Activated CD8-positive, alpha-beta memory T cell treated with anti-CD3 and anti-CD28 coated beads for 24 hours (primary cell): ENCODE measurements at regions not wholly inside any gene's neighbourhood (a gene's known extent, or its start where the extent isn't known, plus 50 kb on each side); places are given as distances from the start of the nearest gene placed in this dataset.
A peak's percentile ranks its signal among the peaks of the same experiment; 100 is the strongest.
"Not testable (repeated sequence)": the region's sequence is repeated elsewhere in the genome, so short reads cannot be mapped to it uniquely, and the experiment has no call there.

Experiments
- DNase-seq: peaks from one replicate; pipeline ENCODE4 v3.0.0-alpha.2; 2020

DNA sequence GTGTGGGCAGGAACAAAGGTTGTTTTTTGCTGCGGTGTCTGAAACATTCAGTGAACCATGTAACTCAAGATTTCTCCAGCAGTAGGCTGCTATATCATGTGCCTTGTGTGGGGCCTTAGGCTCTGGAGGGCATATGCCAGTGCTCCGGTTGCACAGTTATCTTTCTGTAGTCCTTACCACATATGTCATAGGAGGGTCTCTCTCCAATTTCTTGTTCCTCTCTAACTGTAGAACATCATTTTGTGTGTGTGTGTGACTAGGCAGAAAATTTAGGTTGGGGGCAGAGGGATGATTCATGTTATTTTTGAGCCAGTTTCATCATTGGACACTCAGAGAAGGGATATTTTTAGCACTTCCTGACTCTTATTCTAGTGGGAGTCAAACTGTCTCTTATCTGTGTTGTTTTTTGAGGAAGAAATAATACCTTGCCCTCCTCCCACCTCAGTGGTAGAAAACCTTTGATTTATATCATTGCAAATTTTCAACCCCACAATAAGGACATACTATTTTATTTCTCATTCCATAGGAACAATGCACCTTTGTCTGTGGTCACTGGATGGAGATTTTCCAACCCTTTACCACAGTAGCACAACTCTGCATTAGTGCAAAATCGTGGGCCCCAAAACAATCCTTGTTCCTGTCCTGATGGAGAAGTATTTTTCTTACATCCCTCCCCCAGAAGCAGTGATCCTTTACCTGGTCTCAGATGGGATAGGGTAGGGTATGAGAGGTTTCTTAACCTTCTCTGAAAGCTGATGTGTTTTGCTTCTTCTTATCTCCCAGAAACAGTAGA, 113.9 kb downstream of the CCDC74A start:
- DNase-seq = no peak

DNA sequence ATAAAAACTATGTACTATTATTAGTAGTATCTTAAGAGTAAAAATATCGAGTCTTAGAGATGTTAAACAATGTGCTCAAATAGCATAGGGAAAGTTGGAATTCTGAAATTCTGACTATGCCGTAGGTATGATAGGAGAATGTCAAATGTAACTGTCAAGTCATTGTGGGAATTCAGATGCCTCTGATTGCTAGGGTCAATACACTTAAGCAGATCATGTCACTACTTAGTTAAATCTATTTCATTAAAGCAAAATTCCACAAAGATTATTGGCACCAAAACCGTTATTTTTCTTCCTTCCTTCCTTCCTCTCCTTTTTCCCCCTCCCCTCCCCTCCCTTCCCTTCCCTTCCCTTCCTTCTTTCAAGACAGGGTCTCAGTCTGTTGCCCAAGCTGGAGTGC, 115.5 kb downstream of the CCDC74A start:
- not testable (repeated sequence) for DNase-seq

DNA sequence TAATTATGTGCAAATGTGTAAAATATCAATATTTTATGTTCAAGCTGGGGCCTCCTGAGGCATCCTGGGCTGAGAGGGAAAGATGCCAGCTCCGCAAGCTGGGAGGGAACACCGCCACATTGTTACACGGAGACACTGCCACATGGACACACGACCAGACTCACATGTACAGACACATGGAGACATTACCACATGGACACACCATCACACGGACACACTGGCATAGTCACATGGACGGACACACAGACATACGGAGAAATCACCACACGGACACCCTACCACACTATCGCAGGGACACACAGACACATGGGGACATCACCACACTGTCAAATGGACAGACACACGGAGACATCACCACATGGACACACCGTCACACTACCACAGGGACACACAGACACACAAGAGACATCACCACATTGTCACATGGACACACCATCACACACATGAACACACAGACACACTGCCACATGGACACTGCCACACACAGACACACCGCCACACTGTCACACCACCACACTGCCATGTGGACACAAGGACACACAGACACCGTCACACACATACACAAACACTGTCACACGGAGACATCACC, 117.6 kb downstream of the CCDC74A start:
- no peak for DNase-seq

DNA sequence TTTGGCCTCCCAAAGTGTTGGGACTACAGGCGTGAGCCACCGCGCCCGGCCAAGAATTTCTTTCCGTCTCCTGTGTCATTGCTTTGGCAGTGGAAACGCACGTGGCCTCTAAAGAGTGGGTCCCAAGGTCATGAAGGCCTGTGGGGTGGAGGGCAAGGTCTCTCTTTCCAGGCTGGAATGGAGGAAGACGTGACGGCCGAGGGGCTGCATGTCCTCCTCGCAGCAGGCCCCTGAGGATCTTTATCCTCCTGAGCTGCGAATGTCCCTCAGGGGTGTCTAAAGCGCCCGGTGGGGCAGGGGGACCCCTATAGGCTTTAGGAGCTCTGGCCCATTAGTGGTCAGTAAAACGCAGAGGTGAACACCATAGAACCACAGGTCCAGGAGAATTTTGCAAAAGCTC, 118.5 kb downstream of the CCDC74A start:
- DNase-seq = not testable (repeated sequence)

DNA sequence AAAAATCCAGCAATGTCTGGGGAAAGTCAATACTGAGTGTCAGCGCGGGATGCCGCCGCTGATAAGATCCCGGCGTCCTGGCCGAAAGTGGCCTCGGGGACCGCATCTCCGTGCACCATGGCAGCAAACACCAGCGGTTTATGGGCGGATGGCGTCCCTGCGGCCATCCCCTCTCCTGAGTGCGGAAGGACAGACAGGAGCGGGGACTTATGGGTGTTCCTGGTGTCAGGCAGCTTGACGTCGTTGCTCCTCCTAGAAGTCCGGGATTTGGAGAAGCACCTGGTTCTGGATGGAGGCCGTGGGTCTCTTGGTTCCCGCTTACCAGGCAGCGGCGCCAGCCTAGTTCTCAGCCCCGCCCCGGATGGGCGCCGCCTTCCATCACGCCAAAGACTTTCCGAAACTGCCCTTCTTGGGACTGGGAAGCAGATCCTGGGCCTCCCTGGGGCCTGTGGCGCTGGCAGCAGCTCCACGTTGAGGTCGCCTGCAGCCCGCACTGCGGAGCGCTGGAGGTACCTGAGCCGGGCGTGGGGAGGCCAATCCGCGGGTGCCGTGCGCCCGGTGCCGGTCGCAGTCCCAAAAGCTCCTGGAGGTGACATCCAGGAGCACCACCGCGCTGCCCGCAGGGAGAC, 119.1 kb downstream of the CCDC74A start:
- no peak for DNase-seq

DNA sequence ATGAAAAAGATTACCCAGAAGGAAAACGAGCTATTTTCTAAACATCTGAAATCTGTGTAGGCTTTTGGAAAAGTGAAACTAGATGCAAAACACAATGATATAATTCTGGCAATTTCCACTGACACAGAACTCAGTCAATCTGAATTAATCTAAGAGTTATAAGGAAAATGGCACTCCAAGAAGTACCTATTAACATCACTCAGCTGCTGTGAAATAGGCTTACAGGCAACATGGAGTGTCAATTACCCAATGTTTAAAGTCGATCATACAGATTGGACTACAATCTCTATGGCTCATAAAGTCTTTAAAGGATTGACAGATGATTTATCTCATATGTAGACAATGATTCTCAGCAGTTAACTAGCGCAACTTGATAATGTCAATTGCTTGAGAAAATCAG, 120.9 kb downstream of the CCDC74A start:
- DNase-seq = not testable (repeated sequence)

DNA sequence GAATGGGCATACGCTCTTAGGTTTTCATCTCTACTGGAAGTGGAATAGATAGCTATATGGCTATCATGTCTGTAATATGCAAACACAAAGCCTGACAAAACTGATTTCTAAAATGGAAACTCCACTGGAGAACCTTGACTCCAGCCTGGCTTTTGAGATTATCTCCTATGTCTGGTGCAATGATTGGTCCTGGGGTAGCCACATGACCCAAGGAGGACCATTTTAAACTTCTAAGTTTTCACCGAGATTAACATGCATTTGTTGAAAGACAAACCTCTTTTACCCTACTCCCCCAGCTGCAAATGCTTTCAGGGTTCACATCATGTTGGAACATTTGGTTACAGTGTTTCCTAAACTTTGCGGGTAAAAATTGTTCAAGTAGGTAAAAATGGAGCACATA, 124.6 kb downstream of the CCDC74A start:
- not testable (repeated sequence) for DNase-seq

DNA sequence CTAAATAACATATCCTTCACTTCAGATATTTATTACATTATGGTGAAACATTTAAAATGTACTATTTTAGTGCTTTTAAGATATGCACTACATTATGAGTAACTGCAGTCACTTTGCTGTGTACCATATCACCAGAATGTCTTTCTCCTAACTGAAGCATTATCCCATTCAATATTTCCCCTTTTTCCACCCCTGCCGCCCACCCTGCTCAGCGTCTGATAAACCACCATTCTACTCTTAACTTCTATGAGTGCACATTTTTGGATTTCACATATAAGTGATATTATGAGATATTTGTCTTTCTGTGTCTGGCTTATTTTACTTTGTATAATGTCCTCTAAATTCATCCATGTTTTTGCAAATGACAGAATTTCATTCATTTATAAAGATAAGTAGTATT, 126.4 kb downstream of the CCDC74A start:
- DNase-seq = not testable (repeated sequence)

DNA sequence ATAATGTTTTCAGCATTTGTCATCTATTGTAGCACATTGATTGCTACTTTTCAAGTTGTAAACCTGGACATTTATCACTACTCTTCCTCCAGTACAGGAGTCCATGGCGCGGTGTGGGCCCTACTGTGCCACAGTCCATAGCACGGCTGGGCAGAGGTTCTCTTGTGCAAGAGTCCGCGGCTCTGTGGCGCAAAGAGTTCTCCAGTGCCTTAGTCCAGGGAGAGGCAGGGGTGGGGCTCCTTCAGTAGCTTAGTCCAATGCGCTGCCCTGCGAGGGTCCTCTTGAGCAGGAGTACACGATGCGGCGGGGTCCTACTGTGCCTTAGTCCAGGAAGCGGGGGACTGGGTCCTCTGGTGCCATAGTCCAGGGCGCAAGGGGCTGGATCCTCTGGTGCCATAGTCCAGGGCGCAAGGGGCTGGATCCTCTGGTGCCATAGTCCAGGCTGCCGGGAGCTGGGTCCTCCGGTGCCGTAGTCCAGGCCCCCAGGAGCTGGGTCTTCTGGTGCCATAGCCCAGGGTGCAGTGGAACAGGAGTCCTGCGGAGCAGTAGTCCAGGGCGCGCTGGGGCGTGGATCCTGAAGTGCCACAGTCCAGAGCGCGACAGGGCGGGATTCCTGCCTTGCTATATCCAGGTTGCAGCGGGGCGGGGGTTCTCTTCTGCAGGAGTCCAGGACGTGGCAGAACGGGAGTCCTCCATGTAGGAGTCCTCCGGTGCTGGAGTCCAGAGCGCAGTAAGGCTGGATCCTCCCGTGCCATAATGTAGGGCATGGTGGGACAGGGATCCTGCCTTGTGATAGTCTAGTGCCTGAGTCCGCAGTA, 129.3 kb downstream of the CCDC74A start:
- DNase-seq = no peak

DNA sequence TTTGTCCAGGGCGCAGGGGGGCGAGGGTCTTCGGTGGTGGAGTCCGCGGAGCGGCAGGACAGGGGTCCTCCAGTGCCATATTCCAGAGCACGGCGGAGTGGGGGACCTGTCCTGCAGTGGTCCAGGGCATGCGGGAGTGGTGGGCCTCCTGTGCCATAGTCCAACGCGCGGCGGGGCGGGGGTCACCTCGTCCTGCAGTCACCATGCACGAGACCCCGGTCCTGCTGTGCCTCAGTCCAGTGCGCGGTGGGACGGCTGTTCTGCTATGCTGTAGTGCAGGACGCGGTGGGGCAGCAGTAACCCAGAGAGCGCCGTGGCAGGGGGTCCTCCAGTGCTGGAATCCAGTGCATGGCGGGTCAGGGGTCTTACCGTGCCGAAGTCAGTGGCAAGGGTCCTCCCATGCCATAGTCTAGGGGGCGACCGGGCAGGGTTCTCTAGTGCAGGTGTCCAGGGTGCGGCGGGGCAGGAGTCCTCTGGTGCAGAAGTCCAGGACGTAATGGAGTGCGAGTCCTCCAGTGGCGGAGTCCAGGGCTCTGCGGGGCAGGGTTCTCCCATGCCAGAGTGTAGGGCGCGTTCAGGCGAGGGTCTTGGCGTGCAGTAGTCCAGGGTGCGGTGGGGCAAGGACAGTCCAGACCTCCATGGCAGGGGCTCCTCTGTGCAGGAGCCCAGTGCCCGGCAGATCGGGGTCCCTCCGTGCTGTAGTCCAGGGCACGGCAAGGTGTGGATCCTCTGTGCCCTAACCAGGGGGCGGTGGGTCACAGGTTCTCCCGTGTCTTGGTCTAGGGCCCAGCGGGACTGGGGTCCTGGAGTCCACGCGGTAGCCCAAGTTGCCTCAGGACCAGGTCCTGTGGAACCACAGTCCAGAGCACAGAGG, 130.4 kb downstream of the CCDC74A start:
- DNase-seq = no peak

DNA sequence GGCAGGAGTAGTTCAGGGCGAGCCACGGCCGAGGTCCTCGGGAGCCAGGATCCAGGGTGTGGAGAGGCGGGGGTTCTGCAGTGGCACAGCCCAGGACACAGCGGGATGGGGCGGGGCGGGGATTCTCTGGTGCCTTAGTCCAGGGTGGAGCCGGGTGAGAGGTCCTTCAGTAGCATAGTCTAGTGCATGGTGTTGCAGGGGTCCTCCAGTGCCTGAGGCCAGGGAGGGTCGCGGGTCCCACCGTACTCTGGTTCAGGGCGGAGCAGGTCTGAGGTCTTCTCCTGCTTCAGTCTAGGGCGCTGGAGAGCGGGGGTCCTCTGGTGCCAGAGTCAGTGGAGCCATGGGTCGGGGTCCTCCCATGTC, 131.1 kb downstream of the CCDC74A start:
- DNase-seq = no peak

DNA sequence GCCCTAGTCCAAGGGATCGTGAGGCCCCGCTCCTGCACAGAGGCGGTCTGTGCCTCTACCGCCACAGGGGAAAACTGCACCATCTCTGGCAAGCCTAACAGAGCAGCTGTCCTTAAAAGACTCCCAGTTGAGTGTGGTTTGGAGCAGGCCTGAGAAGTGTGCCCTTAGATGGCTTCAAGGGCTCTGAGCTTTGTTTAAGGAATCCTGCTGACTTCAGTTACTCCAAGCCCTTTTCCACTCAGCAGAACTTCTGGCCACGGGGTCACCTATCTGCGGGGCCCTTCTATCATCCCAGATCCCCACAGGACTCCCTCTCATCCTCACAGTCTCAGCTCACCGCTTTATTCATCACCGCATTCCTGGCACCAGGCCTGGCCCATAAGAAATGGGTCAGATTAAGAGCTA, 131.5 kb downstream of the CCDC74A start:
- no peak for DNase-seq

DNA sequence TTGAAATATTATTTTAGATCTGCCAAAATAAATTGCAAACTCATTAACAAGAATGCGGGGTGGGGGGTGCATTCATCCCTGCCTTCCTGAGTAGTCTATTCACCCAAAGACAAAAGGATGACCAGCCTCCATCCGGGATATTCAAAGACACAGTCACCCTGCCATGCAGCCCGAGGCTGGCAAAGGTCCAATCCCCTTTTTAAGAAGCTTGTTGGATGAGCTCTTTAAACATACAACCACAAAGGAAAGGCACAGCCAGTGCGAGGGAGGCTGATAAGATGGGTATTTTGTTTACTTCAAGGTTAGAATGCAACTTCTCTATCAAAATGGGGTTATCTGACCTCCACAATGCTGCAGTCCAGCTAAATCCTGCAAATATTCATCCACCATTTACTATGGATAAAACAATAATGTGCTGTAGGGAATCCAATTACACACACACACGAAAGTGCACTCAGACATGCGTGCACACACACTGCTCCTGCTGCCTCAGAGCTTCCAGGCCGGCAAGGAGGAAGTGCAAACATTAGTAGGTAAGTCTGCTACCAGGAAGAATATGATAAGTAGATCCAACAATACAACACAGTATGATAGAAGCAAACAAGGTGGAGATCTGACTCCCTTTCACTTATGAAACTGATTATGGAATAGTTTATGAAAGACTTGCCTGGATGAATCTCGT, 133.6 kb downstream of the CCDC74A start:
- DNase-seq = not testable (repeated sequence)

DNA sequence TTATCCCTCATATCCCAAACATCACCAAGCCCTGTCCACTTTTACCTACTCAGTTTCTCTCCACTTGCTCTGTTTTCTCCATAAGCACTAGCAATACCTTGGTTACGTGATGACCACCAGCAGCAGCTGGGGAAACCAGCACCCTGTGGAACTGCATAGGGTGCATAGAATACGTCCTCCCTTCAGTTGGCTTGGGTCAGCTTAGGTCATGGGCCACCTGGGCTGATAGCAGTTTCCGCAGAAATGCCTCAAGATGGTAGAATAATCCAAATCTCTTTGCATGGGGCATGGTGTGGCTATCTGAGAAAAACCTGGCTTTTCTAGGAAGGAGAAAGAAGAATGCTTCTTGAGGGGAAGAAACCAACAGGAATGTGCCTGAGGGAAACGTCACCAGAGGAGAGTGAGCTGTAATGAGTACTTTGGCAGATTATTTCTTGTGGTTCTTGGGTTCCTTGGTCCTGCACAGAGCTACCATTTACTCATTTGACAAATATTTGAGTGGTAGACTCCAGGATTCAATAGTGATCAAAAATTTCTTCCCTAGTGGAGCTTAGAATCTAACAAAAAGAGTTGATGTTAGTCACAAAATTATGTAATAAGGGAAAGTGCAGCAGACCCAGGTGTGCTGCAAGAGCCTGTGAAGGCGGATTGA, 134.3 kb downstream of the CCDC74A start:
- DNase-seq = not testable (repeated sequence)

DNA sequence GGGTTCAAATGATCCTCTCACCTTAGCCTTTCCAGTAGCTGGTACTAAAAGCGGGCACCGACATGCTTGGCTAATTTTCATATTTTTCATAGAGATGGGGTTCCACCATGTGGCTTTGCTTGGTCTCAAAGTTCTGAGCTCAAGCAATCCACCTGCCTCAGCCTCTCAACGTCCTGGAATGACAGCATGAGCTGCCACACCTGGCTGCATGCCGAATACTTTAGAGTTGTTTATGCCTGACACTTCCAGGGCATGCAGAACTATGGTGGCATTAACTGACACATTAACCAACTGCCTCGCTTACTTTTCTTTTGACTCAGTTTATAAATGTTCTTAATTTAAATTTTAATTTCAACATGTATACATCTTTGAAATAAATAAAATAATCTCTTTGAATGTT, 135.8 kb downstream of the CCDC74A start:
- DNase-seq = not testable (repeated sequence)

DNA sequence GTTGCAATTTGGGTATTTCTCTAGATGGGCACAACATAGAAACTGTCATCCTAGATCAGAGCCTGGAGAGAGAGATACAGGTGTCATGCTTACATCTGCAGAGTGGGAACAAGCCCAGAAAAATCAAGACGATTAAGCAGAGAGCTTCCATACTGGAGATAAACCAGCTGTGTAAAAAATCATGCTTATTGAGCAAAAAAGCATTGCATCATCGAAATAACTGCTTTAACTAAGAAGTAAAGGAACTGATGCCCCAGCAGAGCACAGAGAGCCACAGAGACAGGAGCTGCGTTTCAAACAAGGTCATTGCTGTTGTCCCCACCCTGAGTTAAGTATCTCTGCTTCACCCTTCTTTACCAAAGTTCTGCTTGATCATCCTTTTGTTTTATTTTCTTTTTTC, 138.0 kb downstream of the CCDC74A start:
- DNase-seq = not testable (repeated sequence)

DNA sequence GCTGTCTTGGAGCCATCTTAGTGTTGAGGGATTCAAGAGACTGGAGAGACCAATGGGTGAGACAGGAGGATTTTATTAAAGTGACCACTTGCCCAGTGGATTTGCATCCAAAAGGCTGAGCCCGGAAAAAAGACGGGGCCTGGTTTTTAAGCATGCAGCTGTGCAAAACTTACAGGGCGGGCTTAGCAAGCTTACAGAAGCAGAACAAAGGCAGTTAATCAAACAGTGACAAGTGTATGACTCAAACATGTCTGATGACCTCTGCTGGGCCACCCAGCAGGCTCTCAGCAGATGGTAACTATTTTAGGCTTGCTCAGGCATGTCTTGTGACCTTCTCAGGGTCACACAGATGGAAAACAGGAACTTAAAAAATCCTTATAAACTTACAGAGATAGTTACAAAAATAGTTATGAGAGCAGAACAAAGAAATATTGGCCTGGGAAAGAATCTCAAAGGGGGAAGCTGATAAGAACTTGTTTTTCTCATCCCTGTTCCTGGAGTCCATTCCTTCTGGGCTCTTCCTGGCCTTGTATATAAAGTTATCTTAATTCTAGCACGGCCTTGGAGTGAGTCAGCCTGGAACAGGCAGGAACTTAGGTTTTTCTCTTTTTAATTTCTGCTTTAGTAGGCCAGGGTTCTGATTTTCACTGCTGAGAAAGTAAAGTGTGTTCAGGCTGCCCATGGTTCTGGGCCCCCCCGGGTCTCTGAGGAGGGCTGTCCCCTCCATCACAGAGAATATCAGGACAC, 141.3 kb downstream of the CCDC74A start:
- not testable (repeated sequence) for DNase-seq

DNA sequence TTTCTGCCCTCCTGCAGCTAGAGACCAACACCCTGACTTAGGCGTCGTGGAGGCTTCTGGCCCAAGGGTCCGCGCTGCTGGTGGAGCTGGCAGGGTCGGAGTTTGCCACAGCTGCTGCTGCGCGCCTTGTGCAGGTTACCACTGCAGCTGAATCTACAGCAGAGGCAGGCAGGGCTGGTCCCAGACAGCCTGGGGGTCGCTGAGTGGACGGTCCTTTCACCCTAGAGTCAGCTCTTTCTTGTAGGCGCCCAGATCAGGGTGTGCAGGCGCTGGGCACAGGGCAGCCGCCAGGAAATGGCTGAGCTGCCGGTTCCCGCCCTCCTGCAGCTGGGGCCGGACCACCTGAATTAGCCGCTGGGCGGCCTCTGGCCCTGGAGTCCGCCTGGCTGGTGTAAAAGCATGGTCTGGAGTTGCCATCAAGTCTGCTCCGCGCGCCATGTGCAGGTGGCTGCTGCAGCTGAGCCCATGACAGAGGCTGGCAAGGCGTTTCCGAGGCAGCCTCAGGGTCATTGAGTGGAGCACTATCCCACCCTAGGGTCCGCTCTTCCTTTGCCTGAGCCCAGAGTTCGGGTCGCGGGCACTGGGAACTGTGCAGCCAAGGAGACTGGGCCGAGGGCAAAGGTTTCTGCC, 144.3 kb downstream of the CCDC74A start:
- DNase-seq = not testable (repeated sequence)

DNA sequence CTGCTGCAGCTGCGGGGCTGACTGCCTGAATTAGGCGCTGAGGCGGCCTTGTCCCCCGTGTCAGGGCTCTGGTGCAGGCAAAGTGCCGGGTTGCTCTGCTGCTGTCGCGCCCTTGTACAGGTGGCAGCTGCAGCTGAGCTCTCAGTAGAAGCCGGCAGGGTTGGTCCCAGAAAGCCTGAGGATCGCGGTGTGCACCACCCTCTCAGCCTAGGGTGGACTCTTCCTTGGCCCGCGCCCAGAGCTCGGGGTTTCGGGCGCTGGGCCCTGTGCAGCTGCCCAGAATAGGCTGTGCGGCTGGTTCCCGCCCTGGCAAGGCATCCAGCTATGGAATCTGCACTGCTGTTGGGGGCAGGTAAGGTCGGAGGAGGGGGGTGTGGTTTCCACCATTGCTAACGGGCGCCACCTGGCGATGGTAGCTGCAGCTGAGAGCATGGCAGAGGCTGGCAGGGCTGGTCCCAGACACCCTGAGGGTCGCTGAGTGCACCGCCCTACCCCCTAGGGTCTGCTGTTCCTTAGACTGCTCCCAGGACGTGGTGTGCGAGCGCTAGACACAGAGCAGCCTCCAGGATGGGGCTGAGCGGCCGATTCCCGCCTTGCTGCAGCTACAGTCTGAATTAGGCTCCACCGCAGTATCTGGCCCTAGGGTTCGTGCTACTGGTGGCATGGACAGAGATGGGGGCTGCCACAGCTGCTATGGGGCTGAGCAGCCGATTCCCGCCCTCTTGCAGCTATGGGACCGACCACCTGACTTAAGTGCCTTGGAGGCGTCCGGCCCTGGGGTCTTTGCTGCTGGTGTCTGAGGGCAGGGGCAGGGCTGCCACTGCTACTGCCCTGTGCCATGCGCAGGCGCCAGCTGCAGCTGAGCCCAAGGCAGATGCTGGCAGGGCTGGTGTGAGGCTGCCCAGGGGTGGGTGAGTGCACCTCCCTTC, 145.0 kb downstream of the CCDC74A start:
- DNase-seq = peak; percentile 83
